ENCODE measurements at regions not wholly inside any gene's neighbourhood (a gene's known extent, or its start where the extent isn't known, plus 50 kb on each side); places are given as distances from the start of the nearest gene placed in this dataset.

DNA sequence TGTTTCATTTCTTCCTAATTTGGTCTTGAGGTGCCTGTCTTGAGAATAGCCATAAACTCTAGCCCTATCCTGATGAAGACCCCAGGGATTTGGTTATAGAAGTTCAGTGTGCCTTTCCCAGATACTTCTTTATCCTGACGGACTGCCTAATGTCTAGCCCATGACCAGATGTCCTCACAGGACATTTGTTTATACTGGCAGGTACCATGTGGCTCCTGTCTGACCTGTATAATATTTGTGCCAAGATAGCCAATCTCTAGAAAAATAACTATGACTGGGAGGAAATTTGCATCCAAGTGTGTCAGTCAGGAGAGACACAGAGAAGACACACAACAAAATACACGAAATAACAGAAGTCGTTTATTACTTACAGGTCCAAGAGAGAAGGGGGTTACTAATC lies 69.2 kb upstream of the MIR17HG start:
- no peak for DNase-seq (ENCODE audit: low read depth)

DNA sequence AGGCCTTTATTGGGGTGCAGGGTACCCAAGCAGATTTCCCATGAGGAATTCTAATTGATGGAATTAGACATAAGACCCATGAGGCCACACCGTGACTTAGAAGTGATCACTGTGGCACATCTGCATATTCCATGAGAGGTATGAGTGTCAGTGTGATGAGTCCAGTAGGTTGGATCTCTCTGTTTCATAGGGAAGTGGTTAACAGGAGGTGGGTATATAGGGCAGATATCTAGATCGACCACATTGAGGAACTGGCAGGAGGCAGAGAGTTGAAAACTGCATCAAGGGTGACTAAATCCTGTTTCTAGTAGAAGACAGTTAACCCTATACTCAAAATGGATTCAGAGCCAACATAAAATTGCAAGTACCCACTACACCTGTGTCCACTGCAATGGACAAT lies 68.6 kb upstream of the MIR17HG start:
- no peak for DNase-seq (ENCODE audit: low read depth)

DNA sequence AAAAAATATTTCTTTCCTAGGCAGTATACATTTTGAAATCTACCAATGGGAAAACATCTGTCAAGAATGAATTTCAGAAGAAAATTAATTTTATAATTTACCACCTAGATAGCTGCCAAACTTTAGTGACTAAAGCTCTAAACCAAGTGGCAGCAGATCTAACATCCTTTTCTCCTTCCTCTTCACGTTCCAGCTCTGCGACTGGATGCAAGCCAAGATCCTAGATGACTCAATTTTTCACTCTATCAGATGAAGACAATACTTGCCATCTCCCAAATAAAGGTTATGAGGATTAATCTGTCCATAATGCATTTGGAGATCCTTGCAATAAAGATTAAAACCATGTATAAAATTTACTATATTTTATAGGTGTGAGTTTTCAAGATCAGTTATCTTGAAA lies 66.7 kb upstream of the MIR17HG start:
- no peak for DNase-seq (ENCODE audit: low read depth)

DNA sequence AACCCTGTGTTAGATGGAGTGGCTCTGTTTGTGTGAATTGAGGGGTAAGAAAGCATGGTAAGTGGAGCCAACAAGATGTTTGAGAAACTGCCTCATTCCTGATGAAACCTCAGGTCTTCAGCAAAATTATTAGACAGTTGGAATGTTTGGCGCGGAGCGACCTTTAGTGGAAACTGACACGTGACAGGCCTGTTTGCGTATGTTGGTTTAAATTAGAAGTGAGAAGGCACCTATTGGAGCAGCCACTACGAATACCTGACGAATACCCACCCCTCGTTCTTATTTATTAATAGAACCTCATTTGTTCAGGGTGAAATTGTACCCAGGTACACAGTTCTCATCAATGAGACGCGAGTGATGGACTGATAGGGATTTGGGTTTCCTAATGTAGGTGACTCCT lies 63.2 kb upstream of the MIR17HG start:
- DNase-seq (ENCODE audit: low read depth), result no peak

DNA sequence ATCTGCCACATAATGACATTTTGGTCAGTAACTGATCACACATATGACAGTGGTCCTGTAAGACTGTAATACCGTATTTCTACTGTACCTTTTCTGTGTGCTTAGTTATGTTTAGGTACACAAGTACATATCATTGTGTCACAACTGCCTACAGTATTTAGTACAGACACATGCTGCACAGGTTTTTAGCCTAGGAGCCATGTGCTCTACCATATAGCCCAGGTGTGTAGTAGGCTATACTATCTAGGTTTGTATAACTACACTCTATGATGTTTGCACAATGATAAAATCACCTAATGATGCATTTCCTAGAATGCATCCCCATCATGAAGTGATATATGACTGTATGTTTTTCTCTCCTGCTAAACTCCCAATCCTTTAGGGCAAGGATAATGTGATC lies 61.2 kb upstream of the MIR17HG start:
- no peak for DNase-seq (ENCODE audit: low read depth)

DNA sequence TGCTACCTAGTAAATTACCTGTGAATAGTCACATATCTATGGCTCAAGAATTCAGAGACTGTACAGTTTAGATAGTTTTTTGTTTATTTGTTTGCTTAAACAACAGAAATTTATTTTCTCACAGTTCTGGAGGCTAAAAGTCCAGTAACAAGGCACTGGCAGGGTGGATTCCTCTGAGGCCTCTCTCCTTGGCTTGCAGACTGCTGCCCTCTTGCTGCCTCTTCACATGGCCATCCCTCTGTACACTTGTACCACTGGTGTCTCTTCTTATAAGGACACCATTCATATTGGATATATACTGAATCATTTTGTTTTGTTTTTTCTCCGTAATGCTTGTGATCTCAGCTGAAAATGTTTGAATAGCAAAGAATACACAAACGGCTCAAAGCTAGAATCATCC lies 56.4 kb upstream of the MIR17HG start:
- DNase-seq (ENCODE audit: low read depth), result no peak

DNA sequence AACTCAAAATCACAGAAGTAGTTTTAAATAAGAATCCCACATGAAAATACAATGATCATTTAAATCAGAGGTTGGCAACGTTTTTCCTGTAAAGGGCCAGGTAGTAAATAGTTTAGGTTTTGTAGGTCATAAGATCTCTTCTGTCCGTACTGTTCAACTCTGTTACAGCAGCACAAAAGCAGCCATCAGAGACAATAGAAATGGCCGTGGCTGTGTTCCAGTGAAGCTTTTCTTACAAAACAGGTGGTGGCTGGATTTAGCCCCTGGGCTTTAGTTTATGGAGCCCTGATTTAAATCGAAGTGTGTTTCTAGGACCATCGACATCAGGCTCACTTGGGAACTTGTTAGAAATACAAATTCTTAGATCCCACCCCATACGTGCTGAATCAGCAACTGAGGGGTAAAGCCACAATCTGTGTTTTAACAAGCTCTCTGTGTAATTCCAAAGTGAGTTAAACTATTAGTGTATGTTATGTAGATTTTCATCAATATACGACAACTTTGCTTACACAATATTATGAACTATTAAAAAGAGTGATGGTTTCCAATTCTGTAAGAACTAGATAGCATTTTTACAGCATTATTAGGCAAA lies 54.8 kb upstream of the MIR17HG start:
- DNase-seq (ENCODE audit: low read depth), result no peak

DNA sequence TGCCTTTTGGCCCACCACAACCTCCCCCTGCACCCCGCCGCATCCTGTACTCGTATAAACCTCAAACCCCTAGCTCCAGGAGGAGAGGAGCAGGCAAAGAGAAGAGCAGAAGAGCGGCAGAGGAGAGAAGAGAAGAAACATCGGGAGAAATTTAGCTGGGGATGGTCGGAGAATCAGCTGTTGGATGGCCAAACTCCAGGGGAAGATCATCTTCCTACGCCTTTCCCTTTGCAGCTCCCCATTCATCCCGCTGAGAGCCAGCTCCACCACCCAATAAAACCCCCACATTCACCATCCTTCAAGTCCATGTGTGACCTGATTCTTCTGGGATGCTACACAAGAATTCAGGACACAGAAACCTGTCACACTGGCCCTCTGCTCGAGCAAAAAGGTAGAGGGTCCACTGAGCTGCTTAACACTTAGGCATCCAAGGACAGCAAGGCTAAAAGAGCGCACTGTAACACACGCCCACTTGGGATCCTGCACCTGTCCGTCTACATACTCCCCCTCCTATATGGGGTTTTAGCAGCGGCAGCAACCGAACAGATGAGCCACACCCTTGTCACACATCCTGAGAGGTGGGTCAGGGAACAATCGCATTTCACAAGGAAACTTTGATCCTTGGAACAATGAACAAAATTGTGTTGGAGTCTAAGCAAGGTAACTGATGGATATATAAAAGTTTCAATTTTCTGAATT lies 51.6 kb upstream of the MIR17HG start:
- no peak for DNase-seq (ENCODE audit: low read depth)

DNA sequence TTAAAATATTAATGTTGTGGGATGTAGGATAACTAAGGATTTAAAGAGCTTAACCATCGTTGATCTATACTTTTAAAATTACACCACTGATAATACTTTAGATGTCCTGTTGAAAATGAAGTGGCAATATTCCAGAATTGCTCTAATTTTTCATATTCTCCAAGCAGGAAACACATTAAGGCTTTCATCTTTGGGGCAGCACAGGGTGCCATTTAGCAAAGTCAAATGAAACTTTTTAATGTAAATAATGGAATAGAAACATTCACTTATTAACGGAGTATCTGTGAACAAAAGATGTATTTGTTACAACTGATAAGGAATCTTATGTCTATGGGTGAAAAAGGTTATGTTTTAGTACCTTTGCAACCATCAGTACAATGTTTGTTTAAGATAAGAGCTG lies 50.0 kb upstream of the MIR17HG start:
- no peak for DNase-seq (ENCODE audit: low read depth)
